Keratinocyte (primary cell): ENCODE measurements at regions not wholly inside any gene's neighbourhood (a gene's known extent, or its start where the extent isn't known, plus 50 kb on each side); places are given as distances from the start of the nearest gene placed in this dataset.

ENCODE experiments used
- DNase-seq: peaks from one replicate; pipeline ENCODE4 v3.0.0-alpha.2; 2011; ENCODE audit warnings: low read depth, missing footprints, low spot score
- FAIRE-seq: peaks from 2 replicates; lab custom pipeline; 2011; peaks lifted over from hg19 to GRCh38; lab: Jason Lieb, UNC
- H2AFZ ChIP-seq: 2 replicates; pipeline ENCODE4 v1.6.0; 2012; ENCODE audit warnings: low read length, control low read depth, inconsistent platforms; ENCODE audit not compliant: control insufficient read depth
- H3K27ac ChIP-seq: 2 replicates; pipeline ENCODE4 v1.5.1; 2011; ENCODE audit warnings: low read length; ENCODE audit not compliant: control insufficient read depth, insufficient read depth
- H3K27me3 ChIP-seq: 3 replicates; pipeline ENCODE4 v1.6.0; 2011; ENCODE audit warnings: low read length; ENCODE audit not compliant: control insufficient read depth, insufficient read depth; ENCODE audit errors: extremely low read depth
- H3K36me3 ChIP-seq, 2 experiments: 2 replicates in 1 of 2; 3 replicates in 1 of 2; pipeline ENCODE4 v1.5.1; 2011; ENCODE audit warnings: low read length in 2 of 2, mild to moderate bottlenecking in 1 of 2; ENCODE audit not compliant: control insufficient read depth in 2 of 2, insufficient read depth in 2 of 2; ENCODE audit errors: extremely low read depth in 1 of 2
- H3K4me1 ChIP-seq: 3 replicates; pipeline ENCODE4 v1.5.1; 2011; ENCODE audit warnings: low read length; ENCODE audit not compliant: control insufficient read depth, insufficient read depth; ENCODE audit errors: extremely low read depth
- H3K4me2 ChIP-seq: 3 replicates; pipeline ENCODE4 v1.6.0; 2011; ENCODE audit warnings: low read depth, low read length; ENCODE audit not compliant: control insufficient read depth, insufficient read depth; ENCODE audit errors: extremely low read depth
- H3K4me3 ChIP-seq, 3 experiments: fragments of 200-600 bp in 1 of 3; sonication (generic) in 1 of 3; 2 replicates in 2 of 3; 3 replicates in 1 of 3; pipeline ENCODE4 v1.5.1; 2011 to 2016; ENCODE audit warnings: low read length in 3 of 3, mild to moderate bottlenecking in 3 of 3, control low read depth in 2 of 3, inconsistent platforms in 1 of 3, low read depth in 1 of 3, mixed read lengths in 1 of 3, mixed run types in 1 of 3, moderate library complexity in 1 of 3; ENCODE audit not compliant: control insufficient read depth in 2 of 3, insufficient read depth in 2 of 3; ENCODE audit errors: extremely low read depth in 1 of 3
- H3K79me2 ChIP-seq: 2 replicates; pipeline ENCODE4 v1.6.0; 2012; ENCODE audit warnings: low read length; ENCODE audit not compliant: control insufficient read depth, insufficient read depth
- H3K9ac ChIP-seq: 3 replicates; pipeline ENCODE4 v1.6.0; 2011; ENCODE audit warnings: low read length; ENCODE audit not compliant: control insufficient read depth, insufficient read depth; ENCODE audit errors: extremely low read depth
- H3K9me1 ChIP-seq: 3 replicates; pipeline ENCODE4 v1.6.0; 2011; ENCODE audit warnings: low read length; ENCODE audit not compliant: control insufficient read depth, insufficient read depth; ENCODE audit errors: extremely low read depth
- H3K9me3 ChIP-seq: 2 replicates; pipeline ENCODE4 v1.5.1; 2012; ENCODE audit warnings: low read depth, low read length; ENCODE audit not compliant: control insufficient read depth
- H4K20me1 ChIP-seq: 3 replicates; pipeline ENCODE4 v1.6.0; 2011; ENCODE audit warnings: low read length; ENCODE audit not compliant: control insufficient read depth, insufficient read depth; ENCODE audit errors: extremely low read depth
- CTCF ChIP-seq, 3 experiments: IDR thresholded peaks in 1 of 3; conservative IDR thresholded peaks in 1 of 3; optimal IDR thresholded peaks in 1 of 3; 2 replicates in 2 of 3; 3 replicates in 1 of 3; pipeline versions ENCODE3 to v1.5.1; 2011; ENCODE audit warnings: low read length in 3 of 3, mild to moderate bottlenecking in 3 of 3, moderate library complexity in 2 of 3, control low read depth in 1 of 3, inconsistent platforms in 1 of 3; ENCODE audit not compliant: insufficient read depth in 2 of 3; ENCODE audit errors: extremely low read depth in 1 of 3
- EZH2 ChIP-seq: IDR thresholded peaks from one replicate; pipeline ENCODE4 v1.6.1; 2012; ENCODE audit warnings: inconsistent platforms, mild to moderate bottlenecking, low read length, moderate library complexity
- dilution Hi-C: fragments of 300-500 bp; cut with MboI; formaldehyde crosslinking; loops from one replicate; pipeline ENCODE4 v1.7.0; 2020; ENCODE audit warnings: low sequenced_read_pairs; ENCODE audit not compliant: extremely low pct_ligation_motif_present

GRCh38 chr12:127304751-127305725 is 961.9 kb upstream of the TMEM132C start:
- Histone ChIP-seq H3K9me1 (no peaks in the 10 kb centered on the region), H2AFZ (no peak overlapping the region), H3K4me3 (no peak overlapping the region), H4K20me1 (no peaks in the 10 kb centered on the region), H3K4me1 (no peaks in the 10 kb centered on the region), H3K27ac (no peak overlapping the region), H3K9me3 (no peaks in the 10 kb centered on the region), H3K36me3 (no peaks in the 10 kb centered on the region), H3K79me2 (no peaks in the 10 kb centered on the region), H3K27me3 (no peaks in the 10 kb centered on the region), H3K9ac (no peak overlapping the region), H3K4me2 (no peak overlapping the region)
- dilution Hi-C loops: no loop called here
- FAIRE-seq (no peak), DNase-seq (no peak)
- TF ChIP-seq EZH2 (no peak), CTCF (optimal IDR thresholded peaks at IDR 0.05 in 1 of 3, IDR thresholded peaks at IDR 0.05 in 1 of 3, conservative IDR thresholded peaks at IDR 0.05 in 1 of 3; ENCODE audit: extremely low read depth in 1 of 3, insufficient read depth in 2 of 3, low read length in 3 of 3) (no peak)

GRCh38 chr12:127306604-127307215 is 960.3 kb upstream of the TMEM132C start:
- no peak overlapping the region for H2AFZ ChIP-seq

More at GRCh38 chr12:127306604-127307215, 960.3 kb upstream of the TMEM132C start:
- Histone ChIP-seq H3K4me1 (no peaks in the 10 kb centered on the region), H3K9me3 (no peaks in the 10 kb centered on the region), H3K4me2 (no peak overlapping the region), H3K9ac (no peak overlapping the region), H3K27me3 (no peaks in the 10 kb centered on the region), H4K20me1 (no peaks in the 10 kb centered on the region), H3K79me2 (no peaks in the 10 kb centered on the region), H3K36me3 (no peaks in the 10 kb centered on the region), H3K27ac (no peak overlapping the region), H3K4me3 (no peak overlapping the region), H3K9me1 (no peaks in the 10 kb centered on the region)
- dilution Hi-C loops: no loop called here
- TF ChIP-seq EZH2: no peak
- no peak for TF ChIP-seq CTCF (optimal IDR thresholded peaks at IDR 0.05 in 1 of 3, IDR thresholded peaks at IDR 0.05 in 1 of 3, conservative IDR thresholded peaks at IDR 0.05 in 1 of 3; ENCODE audit: extremely low read depth in 1 of 3, insufficient read depth in 2 of 3, low read length in 3 of 3)
- DNase-seq (no peak), FAIRE-seq (no peak)
